GM19324 (cell line): ENCODE measurements at regions not wholly inside any gene's neighbourhood (a gene's known extent, or its start where the extent isn't known, plus 50 kb on each side); places are given as distances from the start of the nearest gene placed in this dataset.

Experiments used
- ATAC-seq: cut with Tn5 transposase; IDR thresholded peaks from one replicate; pipeline ENCODE4 v1.9.1; 2021; ENCODE audit warnings: mild to moderate bottlenecking, moderate library complexity; ENCODE audit not compliant: unreplicated experiment, low FRiP score

- ATAC-seq: no peak
These were observed 633.6 kb downstream of the BCL11B start for GRCh38 chr14:98638366-98638765.

- ATAC-seq: no peak
These were observed 624.2 kb downstream of the BCL11B start for GRCh38 chr14:98647754-98648153.

DNA sequence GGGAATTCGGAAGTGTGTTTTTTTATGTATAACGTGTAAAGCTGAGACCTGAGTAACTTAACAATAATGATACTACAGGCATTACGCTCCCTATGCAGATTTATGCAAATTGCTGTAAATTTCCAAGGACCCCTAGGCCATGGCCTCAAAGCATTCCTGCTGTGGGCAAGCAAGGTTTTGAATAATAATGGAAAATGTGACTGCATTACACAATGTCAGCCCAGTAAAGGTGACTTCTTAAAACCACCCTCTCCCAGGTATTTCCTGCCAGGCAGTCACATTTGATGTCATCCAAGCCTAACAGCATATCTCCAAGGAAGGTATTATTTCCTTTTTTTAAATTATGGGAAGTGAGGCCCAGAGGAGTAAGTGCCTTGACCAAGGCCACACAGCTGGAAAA lies 621.0 kb downstream of the BCL11B start:
- ATAC-seq: no peak

- ATAC-seq: no peak
These were observed 607.0 kb downstream of the BCL11B start for GRCh38 chr14:98665007-98665406.

- ATAC-seq: no peak
These were observed 605.5 kb downstream of the BCL11B start for GRCh38 chr14:98666545-98666944.

DNA sequence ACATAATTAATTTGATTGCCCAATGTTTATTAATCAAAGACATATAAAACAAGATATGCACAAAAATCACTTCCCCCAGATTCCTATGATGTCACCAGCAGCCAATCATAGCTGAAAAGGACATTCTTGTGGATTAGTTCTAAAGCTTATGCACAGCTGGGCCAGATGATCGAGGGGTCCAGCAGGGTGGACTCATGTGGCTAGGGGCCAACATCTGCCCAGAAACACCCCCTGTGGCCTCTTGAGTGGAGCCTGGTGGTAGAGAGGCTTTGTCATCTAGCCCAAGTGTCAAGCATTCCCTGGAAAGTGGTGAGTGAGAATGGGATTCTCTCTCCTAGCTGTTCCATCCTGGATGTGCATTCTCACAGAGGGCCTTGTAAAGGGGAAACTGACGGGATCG lies 590.0 kb downstream of the BCL11B start:
- no peak for ATAC-seq

- no peak for ATAC-seq
These were observed 589.3 kb downstream of the BCL11B start for GRCh38 chr14:98682726-98683125.

GRCh38 chr14:98684468-98684867 lies 587.5 kb downstream of the BCL11B start:
- no peak for ATAC-seq

DNA sequence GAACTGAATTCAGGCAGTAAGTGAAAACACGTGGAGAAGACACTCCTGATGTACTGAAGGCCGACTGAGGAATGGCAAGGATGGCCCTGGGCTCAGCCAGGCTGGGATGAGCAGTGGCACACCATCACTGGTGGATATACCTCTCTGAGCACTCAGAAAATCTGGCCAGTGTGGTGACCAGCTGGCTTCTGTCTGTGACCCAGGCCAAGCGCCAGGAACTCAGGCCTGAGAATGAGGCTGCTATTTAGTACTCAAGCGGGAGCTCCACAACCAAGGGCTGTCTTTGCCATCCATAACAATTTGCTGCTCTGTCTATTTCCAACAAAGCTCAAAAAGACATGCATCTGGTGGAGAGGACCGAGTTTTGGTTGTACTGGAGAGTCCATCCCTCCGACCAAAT lies 586.3 kb downstream of the BCL11B start:
- no peak for ATAC-seq

- no peak for ATAC-seq
These were observed 583.6 kb downstream of the BCL11B start for GRCh38 chr14:98688446-98688845.

DNA sequence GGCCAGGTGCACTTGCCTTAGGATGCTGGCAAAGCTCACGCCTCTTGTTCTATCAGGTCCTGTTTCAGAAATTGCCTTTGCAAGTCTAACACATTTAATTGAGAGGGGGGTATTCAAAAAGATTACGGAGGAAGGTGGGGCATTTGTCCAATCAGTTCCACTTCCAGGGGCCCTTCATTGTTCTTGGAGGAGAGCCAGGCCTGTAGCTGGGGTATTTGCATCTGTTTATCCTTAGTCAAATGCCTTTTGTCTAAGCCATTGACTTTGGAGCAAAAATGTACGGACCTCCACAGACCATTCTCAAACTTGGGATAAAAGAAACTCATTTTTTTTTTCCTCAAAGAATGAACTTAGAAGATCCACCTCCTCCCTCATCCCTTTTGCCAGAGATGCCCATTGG lies 582.0 kb downstream of the BCL11B start:
- ATAC-seq: no peak

- no peak for ATAC-seq
These were observed 579.2 kb downstream of the BCL11B start for GRCh38 chr14:98692832-98693231.

DNA sequence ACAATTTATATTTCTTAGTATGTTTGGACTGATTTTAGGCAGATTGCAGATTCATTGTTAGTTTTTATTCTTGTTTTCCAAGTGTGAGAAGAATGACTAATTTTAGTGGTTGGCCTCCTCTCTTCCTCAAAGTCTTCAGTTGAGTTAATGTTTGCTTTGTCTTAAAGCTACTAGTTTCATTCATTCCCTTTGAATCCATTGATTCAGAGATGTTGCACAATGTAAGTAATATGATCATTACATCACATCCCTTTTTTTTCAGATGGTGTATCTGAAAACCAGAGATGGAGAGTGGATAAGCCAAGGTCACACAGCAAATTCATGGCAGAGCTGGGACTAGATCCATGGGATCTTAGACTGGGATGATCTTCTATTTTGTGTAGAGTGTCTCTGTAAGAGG lies 577.5 kb downstream of the BCL11B start:
- no peak for ATAC-seq

DNA sequence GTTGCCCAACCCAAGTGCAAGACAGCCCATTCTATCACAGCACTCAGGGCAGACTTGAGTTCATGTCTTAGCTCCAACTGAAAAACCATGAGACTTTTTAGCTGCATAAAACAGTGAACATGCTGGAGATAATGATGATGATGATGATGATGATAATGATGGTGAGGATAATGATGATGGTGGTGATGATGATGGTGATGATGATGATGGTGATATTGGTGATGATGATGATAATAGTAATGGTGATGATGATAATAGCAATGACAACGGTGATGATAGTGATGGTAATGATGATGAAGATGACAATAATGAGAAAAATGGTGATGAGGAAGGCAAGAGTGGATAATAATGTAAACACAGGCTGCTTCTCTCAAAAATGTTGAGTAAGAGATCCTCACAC lies 576.2 kb downstream of the BCL11B start:
- no peak for ATAC-seq

DNA sequence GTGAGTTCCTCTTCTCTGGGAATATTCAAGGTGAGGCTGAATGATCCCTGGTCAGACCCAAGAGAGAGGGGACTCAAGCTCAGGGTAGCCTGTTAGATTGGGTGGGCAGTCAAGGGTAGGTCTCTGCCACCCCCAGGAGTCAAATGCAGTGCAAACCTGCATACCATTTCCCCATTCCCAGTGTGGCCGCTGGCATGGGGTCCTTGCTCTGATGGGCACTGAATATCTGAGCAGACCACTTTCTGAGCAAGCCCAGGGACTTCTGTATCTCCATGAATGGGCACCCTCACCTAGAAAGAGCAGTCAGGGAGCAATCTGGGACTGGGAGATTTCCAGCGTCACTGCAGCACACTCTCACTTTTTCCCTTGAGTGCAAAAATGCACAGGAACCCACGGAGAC lies 573.7 kb downstream of the BCL11B start:
- no peak for ATAC-seq

DNA sequence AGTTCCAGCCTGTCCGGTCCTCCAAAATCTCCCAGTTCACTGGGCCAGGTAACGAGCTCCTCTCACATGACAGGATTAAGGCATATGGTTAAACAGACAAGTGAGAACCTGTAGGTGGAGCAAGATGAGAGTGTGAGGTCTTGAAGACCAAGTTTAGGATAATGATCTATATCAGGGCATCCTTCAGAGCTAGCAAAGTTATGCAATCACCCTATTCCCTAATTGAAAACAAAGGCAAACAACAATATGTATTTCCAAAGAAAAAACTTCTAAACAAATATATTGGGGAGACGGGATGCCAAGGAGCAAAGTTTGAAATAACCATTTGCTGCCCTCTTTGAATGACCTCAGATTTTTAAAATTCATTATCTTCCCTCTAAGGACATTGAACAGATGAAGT lies 571.2 kb downstream of the BCL11B start:
- ATAC-seq: no peak

DNA sequence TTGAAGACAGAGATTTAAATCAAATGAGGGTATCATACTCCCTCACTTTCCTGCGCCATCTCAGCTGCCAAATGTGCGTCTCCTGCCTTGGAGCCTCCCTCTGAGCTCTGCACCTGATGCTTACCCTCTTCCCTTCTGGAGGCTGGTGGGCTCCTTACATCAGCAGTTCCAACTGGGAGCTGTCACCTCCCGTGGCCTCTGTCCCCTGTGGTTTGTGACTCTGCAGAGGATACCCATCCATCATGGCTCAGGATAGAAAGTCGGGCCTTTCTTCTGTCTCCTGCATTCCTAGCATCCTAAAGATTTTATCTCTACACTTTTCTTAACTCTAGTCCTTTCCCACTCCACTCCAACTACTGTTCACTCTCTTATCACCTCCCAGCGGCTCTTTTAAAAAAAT lies 570.6 kb downstream of the BCL11B start:
- no peak for ATAC-seq

- ATAC-seq: no peak
These were observed 567.6 kb downstream of the BCL11B start for GRCh38 chr14:98704441-98704840.

- ATAC-seq: no peak
These were observed 566.1 kb downstream of the BCL11B start for GRCh38 chr14:98705871-98706300.

DNA sequence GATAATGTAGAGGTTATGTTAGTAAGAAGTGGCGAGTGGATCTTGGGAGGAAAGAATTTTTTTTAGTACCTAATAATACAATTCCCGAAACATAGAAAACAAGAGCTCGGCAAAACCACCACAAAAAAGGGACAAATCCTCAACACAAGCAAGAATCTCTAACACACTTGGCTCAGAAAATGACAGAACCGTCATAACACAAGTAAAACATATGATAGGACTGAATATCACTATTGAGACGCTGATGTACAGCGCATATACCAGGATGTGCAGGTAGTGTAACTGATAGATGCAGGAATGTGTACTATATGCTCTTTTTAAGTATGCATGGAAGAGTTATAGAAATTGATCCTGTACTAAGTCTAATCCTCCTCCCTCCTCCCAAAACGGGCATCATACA lies 564.5 kb downstream of the BCL11B start:
- no peak for ATAC-seq

GRCh38 chr14:98708555-98708954 lies 563.4 kb downstream of the BCL11B start:
- no peak for ATAC-seq

- no peak for ATAC-seq
These were observed 560.5 kb downstream of the BCL11B start for GRCh38 chr14:98711453-98711852.

DNA sequence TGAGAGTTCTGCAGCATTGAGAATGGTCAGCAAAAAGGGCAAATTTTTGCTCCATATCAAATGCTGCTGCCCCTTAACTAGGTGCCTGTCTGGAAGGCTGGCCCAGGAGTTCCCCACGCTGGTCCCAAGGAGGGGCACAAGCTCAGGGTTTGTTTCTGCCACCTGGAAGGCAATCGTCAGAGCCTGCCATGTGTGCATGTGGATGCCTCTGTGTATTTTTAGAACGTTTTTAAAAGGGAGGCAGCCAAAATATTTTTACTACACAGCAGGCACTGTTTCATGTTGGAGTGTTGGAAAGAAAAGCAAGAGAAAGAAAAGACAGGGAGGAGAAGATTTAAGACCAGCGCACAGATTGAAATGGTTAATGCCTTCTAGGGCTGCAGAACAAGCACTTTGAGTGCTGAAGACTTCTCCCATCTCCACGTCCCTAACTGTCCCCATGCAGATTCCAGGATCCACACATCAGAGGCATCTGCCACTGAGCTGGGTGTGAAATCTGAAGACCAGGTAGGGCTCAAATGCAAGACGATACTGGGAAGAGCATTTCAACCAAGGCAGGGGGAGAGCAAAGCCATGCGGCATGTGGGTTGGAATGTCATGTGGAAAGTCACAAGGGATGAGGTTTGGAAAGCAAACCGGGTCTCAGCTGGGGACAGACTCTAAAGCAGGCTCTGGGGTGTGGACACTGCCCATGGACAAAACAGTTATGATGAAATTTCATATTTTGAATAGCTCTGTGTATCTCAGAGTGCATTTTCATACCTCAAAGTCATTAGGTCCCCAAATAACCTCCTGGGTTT lies 557.2 kb downstream of the BCL11B start:
- ATAC-seq: no peak
